Fibroblast of pulmonary artery (primary cell): ENCODE measurements at regions not wholly inside any gene's neighbourhood (a gene's known extent, or its start where the extent isn't known, plus 50 kb on each side); places are given as distances from the start of the nearest gene placed in this dataset.
"Not testable (repeated sequence)": the region's sequence is repeated elsewhere in the genome, so short reads cannot be mapped to it uniquely, and the experiment has no call there.

ENCODE experiments used
- DNase-seq: peaks from one replicate; pipeline ENCODE4 v3.0.0-alpha.2; 2010; ENCODE audit warnings: low read depth
- H3K4me3 ChIP-seq: replicated peaks from 2 replicates; pipeline ENCODE4 v1.5.1; 2011; ENCODE audit warnings: low read depth, mild to moderate bottlenecking, control low read depth, low read length, moderate library complexity
- TF ChIP-seq, protein P1 (sequence below): IDR thresholded peaks from 2 replicates; pipeline ENCODE4 v1.5.1; 2011; ENCODE audit warnings: mild to moderate bottlenecking, control low read depth, low read length, inconsistent platforms; ENCODE audit errors: missing control alignments

GRCh38 chr2:61626827-61627226, 88.7 kb upstream of the XPO1 start:
- no peak for DNase-seq
- TF ChIP-seq, protein P1, sequence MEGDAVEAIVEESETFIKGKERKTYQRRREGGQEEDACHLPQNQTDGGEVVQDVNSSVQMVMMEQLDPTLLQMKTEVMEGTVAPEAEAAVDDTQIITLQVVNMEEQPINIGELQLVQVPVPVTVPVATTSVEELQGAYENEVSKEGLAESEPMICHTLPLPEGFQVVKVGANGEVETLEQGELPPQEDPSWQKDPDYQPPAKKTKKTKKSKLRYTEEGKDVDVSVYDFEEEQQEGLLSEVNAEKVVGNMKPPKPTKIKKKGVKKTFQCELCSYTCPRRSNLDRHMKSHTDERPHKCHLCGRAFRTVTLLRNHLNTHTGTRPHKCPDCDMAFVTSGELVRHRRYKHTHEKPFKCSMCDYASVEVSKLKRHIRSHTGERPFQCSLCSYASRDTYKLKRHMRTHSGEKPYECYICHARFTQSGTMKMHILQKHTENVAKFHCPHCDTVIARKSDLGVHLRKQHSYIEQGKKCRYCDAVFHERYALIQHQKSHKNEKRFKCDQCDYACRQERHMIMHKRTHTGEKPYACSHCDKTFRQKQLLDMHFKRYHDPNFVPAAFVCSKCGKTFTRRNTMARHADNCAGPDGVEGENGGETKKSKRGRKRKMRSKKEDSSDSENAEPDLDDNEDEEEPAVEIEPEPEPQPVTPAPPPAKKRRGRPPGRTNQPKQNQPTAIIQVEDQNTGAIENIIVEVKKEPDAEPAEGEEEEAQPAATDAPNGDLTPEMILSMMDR = no peak
- no peak overlapping the region for H3K4me3 ChIP-seq

GRCh38 chr2:61623747-61624146, 85.6 kb upstream of the XPO1 start:
- TF ChIP-seq, protein P1 = no peak
- H3K4me3 ChIP-seq = no peak overlapping the region
- no peak for DNase-seq

- H3K4me3 ChIP-seq = no peak overlapping the region
- DNase-seq = peak; percentile 77
- TF ChIP-seq, protein P1 = no peak
Observed at GRCh38 chr2:61620244-61621159, 82.3 kb upstream of the XPO1 start.

GRCh38 chr2:61619561-61619960, 81.4 kb upstream of the XPO1 start:
- no peak for DNase-seq
- no peak overlapping the region for H3K4me3 ChIP-seq
- TF ChIP-seq, protein P1 = no peak

- no peak overlapping the region for H3K4me3 ChIP-seq
- DNase-seq = no peak
- TF ChIP-seq, protein P1 = no peak
Observed at GRCh38 chr2:61617610-61618009, 79.5 kb upstream of the XPO1 start.

- no peak overlapping the region for H3K4me3 ChIP-seq
- TF ChIP-seq, protein P1 = no peak
- no peak for DNase-seq
Observed at GRCh38 chr2:61605245-61605644, 67.1 kb upstream of the XPO1 start.

GRCh38 chr2:61604433-61604832, 66.3 kb upstream of the XPO1 start:
- DNase-seq = no peak
- TF ChIP-seq, protein P1 = no peak

GRCh38 chr2:61598515-61599156, 60.5 kb upstream of the XPO1 start:
- not testable (repeated sequence) for DNase-seq, H3K4me3 ChIP-seq

More at GRCh38 chr2:61604433-61604832, 66.3 kb upstream of the XPO1 start:
- no peak overlapping the region for H3K4me3 ChIP-seq
